NT2/D1 (cell line): ENCODE measurements at regions not wholly inside any gene's neighbourhood (a gene's known extent, or its start where the extent isn't known, plus 50 kb on each side); places are given as distances from the start of the nearest gene placed in this dataset.

Experiments used
- DNase-seq: peaks from one replicate; pipeline ENCODE4 v3.0.0-alpha.2; 2011; ENCODE audit warnings: low read depth, low spot score
- H3K27me3 ChIP-seq: 2 replicates; pipeline ENCODE4 v1.6.0; 2011; ENCODE audit warnings: mild to moderate bottlenecking; ENCODE audit not compliant: insufficient read length, insufficient read depth
- H3K36me3 ChIP-seq: 2 replicates; pipeline ENCODE4 v1.6.1; 2011; ENCODE audit warnings: mild to moderate bottlenecking, low read length, mixed read lengths; ENCODE audit not compliant: insufficient read depth, insufficient read length
- H3K4me1 ChIP-seq: 2 replicates; pipeline ENCODE4 v1.5.1; 2011; ENCODE audit not compliant: insufficient read depth, insufficient read length
- H3K4me3 ChIP-seq: 2 replicates; pipeline ENCODE4 v1.5.1; 2011; ENCODE audit warnings: low read depth; ENCODE audit not compliant: insufficient read length
- H3K9ac ChIP-seq: 2 replicates; pipeline ENCODE4 v1.6.0; 2011; ENCODE audit warnings: low read depth; ENCODE audit not compliant: insufficient read length
- H3K9me3 ChIP-seq: 2 replicates; pipeline ENCODE4 v1.5.1; 2011; ENCODE audit warnings: mild to moderate bottlenecking, low read length; ENCODE audit not compliant: insufficient read depth
- SUZ12 ChIP-seq: IDR thresholded peaks from 2 replicates; pipeline ENCODE4 v1.6.1; 2011; ENCODE audit not compliant: insufficient read length, insufficient read depth; ENCODE audit errors: extremely low read depth
- YY1 ChIP-seq: IDR thresholded peaks from 2 replicates; pipeline ENCODE4 v1.6.1; 2011; ENCODE audit not compliant: insufficient read length, insufficient read depth
- ZNF274 ChIP-seq: IDR thresholded peaks from 2 replicates; pipeline ENCODE4 v1.6.1; 2011; ENCODE audit warnings: mild to moderate bottlenecking, low read depth, low read length

DNA sequence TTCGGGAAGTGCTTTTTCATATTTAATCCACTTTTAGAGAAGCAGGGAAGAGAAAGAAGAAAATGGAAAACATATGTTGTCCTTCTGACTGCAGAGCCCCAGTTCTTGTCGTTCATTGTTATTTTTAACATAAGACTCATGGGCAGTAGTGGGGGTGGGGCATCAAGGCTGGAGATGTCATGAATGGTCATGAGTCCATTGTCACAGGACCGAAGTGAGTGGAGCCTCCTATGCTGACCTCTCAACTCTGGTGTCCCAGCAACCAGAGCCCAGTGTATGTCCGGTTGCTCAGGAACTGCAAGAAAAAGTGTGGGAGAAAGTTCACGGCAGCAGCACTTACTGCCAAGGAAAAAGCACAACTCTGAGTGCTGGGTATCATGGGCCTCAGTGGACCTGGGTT is 108.6 kb downstream of the BANF2 start:
- H3K9me3 ChIP-seq: no peaks in the 10 kb centered on the region
- DNase-seq: no peak
- H3K4me1 ChIP-seq: peaks cover 6% of the 10 kb centered on the region
- H3K4me3 ChIP-seq: no peak overlapping the region
- no peak for TF ChIP-seq ZNF274
- TF ChIP-seq SUZ12: no peak
- no peak for TF ChIP-seq YY1
- no peaks in the 10 kb centered on the region for H3K27me3 ChIP-seq
- no peak overlapping the region for H3K9ac ChIP-seq
- no peaks in the 10 kb centered on the region for H3K36me3 ChIP-seq

DNA sequence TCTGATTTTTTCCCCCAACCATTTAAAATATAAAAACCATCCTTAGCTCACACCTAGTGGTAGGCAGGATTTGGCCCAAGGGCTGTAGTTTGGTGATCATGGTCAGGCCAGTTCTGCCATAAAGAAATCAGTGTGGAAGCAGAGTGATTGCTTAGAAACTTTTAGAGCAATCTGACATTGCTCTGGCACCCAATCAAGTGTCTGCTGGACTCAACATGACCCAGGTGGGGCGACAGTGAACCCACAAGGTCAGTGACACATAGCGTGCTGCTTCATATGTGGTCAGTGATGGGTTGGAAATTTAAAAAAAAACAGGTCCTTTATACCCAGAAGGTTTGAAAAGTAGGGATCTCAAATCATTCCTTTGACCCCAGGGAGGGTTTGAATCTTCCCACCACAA is 107.9 kb downstream of the BANF2 start:
- Histone ChIP-seq H3K4me3 (no peak overlapping the region), H3K4me1 (peaks cover 6% of the 10 kb centered on the region), H3K9ac (no peak overlapping the region), H3K36me3 (no peaks in the 10 kb centered on the region), H3K27me3 (no peaks in the 10 kb centered on the region), H3K9me3 (no peaks in the 10 kb centered on the region)
- DNase-seq: no peak
- TF ChIP-seq SUZ12 (no peak), YY1 (no peak), ZNF274 (no peak)

DNA sequence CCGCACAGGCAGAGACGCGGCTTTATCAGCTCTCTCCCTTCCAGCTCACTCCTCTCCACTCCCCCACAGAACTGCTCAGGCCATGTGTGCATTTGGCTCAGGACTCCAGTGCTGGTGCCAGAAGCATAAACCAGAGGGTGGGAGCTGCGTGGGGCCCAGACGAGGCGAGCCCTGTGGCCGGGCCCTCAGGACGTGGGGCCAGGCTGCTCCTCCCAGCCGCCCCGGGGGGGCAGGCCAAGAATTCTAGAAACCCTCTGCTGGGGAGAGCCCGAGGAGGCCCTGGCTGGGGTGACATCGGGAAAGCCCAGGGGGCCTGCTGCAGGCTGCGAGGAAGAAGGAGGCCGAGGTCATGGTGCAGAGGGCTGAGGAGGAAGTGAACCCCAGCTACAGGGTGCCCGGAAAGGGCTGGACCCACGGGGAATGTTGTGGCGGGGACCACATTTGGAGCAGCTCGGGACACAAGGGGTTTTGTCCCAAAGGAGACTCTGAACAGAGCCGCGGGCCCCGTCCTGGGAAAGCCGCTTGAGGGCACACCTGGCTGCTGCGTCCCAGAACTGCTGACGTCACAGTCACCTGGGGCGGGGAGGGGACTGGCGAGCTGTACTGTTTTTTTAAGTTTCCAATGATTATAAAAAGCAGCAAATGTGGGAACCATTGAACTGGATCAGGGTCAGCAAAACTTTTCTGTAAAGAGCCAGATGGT is 107.1 kb downstream of the BANF2 start:
- H3K36me3 ChIP-seq: no peaks in the 10 kb centered on the region
- no peaks in the 10 kb centered on the region for H3K9me3 ChIP-seq
- no peak overlapping the region for H3K9ac ChIP-seq
- DNase-seq: no peak
- H3K27me3 ChIP-seq: no peaks in the 10 kb centered on the region
- H3K4me3 ChIP-seq: no peak overlapping the region
- TF ChIP-seq YY1: no peak
- no peak for TF ChIP-seq SUZ12
- no peak for TF ChIP-seq ZNF274
- peaks cover 6% of the 10 kb centered on the region for H3K4me1 ChIP-seq

DNA sequence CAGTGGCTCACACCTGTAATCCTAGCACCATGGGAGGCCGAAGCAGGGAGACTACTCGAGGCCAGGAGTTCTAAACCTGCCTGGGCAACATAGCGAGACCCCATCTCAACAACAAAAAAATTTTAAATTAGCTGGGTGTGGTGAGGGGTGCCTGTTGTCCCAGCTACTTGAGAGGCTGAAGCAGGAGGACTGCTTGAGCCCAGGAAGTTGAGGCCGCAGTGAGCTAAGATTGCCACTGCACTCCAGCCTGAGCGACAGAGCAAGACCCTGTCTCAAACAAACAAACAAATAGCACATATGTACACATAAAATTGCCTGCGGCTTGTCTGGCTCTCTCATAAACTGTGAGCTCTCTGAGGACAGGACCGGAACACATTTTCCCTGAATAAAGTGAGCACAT is 106.3 kb downstream of the BANF2 start:
- Histone ChIP-seq H3K36me3 (no peaks in the 10 kb centered on the region), H3K9me3 (no peaks in the 10 kb centered on the region), H3K9ac (no peak overlapping the region), H3K4me1 (peaks cover 6% of the 10 kb centered on the region), H3K27me3 (no peaks in the 10 kb centered on the region), H3K4me3 (no peak overlapping the region)
- no peak for TF ChIP-seq YY1
- no peak for TF ChIP-seq ZNF274
- no peak for TF ChIP-seq SUZ12
- no peak for DNase-seq

DNA sequence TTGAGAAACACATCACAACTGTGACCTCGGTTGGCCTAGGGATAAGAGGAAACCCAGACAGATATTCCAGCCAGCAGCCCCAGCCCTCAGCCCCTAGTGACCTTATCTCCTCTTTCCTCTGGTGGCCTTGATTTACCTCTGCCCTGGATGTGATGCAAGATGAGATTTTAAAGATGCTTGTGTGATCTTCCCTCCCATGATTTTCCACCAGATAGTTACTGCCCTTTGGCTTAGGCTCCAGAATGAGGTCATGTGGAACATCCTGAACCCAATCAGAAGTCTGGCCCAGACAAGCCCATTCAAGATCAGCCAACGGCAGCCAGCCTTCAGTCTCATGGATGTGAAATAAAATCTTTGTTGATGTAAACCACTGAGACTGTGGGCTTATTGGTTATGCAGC is 104.0 kb downstream of the BANF2 start:
- Histone ChIP-seq H3K36me3 (no peaks in the 10 kb centered on the region), H3K4me3 (no peak overlapping the region), H3K9me3 (peaks cover 6% of the 10 kb centered on the region; the same call in 1 of the 2 replicates), H3K27me3 (no peaks in the 10 kb centered on the region), H3K4me1 (peaks cover 5% of the 10 kb centered on the region), H3K9ac (no peak overlapping the region)
- TF ChIP-seq YY1 (no peak), SUZ12 (no peak), ZNF274 (no peak)
- DNase-seq: no peak

DNA sequence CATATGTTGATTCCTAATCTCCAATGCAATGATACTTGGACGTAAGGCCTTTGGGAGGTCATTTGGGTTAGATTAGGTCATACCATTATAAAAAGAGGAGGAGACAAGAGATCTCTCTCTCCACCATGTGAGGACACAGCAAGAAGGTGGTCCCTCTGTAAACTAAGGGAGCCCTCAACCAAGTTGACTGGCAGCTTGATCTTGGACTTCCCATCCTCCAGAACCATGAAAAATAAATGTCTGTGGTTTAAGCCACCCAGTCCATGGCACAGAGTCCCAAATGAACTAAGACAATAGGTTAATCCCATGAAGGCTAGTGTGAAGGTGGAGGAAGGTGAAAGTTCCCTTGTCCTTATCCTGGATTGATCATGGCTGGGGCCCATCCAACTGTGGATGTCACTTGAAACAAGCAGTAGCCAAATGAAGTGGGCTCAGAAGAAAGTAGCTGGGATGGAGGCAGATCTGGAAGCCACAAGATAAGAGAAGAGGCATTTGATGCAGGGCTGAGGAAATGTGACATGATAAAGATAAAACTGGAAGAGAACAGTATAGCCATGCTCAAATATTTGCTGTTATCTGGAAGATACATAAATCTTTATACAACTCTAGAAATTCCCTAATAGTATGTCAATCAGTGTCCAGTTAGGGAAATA is 99.9 kb downstream of the BANF2 start:
- no peak overlapping the region for H3K9ac ChIP-seq
- no peaks in the 10 kb centered on the region for H3K27me3 ChIP-seq
- no peaks in the 10 kb centered on the region for H3K4me1 ChIP-seq
- DNase-seq: no peak
- TF ChIP-seq SUZ12 (no peak), ZNF274 (no peak), YY1 (no peak)
- no peak overlapping the region for H3K4me3 ChIP-seq
- peaks cover 6% of the 10 kb centered on the region; the same call in 1 of the 2 replicates for H3K9me3 ChIP-seq
- H3K36me3 ChIP-seq: no peaks in the 10 kb centered on the region

DNA sequence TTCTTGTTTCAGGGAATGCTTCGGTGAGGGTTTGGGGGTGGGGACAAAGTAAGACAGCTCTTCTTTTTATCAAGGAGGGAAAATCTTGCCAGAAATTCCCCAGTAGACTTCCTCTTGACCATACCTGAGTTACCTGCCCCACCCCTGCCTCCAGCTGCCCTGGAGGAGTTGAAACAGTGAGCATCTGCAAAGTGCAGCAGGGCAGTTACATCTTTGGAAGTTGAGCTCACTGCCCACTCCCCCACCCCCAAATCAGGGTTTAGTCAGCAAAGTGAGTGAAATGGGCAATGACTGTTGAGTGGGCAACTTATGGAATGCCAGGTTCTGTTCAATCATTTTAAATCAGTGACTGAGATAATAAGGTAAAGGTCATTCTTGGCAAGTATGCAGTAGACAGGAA is 98.8 kb downstream of the BANF2 start:
- peaks cover 6% of the 10 kb centered on the region; the same call in 1 of the 2 replicates for H3K9me3 ChIP-seq
- no peak overlapping the region for H3K9ac ChIP-seq
- TF ChIP-seq SUZ12: no peak
- no peak for TF ChIP-seq YY1
- TF ChIP-seq ZNF274: no peak
- no peak for DNase-seq
- H3K4me3 ChIP-seq: no peak overlapping the region
- no peaks in the 10 kb centered on the region for H3K27me3 ChIP-seq
- no peaks in the 10 kb centered on the region for H3K4me1 ChIP-seq
- H3K36me3 ChIP-seq: no peaks in the 10 kb centered on the region
